ENCODE measurements at regions not wholly inside any gene's neighbourhood (a gene's known extent, or its start where the extent isn't known, plus 50 kb on each side); places are given as distances from the start of the nearest gene placed in this dataset.

DNA sequence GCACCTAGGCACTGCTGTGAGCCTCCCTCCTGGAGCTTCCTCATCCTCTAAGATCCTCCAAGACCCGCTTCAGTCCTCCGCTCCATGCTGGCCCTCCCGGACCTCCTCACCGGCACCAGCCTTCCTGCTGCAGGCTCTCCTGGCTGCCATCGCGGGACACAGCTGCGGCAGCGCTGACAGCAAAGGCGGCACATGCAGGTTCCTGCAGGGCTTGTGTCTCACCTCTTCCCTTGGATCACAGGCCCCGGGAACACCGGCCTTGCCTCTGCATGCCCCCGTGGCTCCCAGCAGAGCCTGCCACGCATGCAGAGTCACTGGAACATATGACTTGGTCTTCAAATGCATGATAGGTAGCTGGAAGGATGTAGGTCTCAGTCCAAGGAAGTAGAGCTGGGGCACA, 67.2 kb downstream of the PTGR3 start:
- TF ChIP-seq, protein P1, sequence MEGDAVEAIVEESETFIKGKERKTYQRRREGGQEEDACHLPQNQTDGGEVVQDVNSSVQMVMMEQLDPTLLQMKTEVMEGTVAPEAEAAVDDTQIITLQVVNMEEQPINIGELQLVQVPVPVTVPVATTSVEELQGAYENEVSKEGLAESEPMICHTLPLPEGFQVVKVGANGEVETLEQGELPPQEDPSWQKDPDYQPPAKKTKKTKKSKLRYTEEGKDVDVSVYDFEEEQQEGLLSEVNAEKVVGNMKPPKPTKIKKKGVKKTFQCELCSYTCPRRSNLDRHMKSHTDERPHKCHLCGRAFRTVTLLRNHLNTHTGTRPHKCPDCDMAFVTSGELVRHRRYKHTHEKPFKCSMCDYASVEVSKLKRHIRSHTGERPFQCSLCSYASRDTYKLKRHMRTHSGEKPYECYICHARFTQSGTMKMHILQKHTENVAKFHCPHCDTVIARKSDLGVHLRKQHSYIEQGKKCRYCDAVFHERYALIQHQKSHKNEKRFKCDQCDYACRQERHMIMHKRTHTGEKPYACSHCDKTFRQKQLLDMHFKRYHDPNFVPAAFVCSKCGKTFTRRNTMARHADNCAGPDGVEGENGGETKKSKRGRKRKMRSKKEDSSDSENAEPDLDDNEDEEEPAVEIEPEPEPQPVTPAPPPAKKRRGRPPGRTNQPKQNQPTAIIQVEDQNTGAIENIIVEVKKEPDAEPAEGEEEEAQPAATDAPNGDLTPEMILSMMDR (IDR thresholded peaks at IDR 0.05) = no peak
- no peak for TF ChIP-seq POLR2A (IDR thresholded peaks at IDR 0.05; ENCODE audit: low read depth)

Data from esophagus muscularis mucosa (tissue), 3 donors.